DMS114 treated with DMSO at 0.1 percent for 48 hours (cell line): ENCODE measurements at regions not wholly inside any gene's neighbourhood (a gene's known extent, or its start where the extent isn't known, plus 50 kb on each side); places are given as distances from the start of the nearest gene placed in this dataset.

Experiments used
- DNase-seq: peaks from one replicate; lab custom pipeline; 2025; ENCODE audit not compliant: unreplicated experiment; lab: John Stamatoyannopoulos, UW

DNA sequence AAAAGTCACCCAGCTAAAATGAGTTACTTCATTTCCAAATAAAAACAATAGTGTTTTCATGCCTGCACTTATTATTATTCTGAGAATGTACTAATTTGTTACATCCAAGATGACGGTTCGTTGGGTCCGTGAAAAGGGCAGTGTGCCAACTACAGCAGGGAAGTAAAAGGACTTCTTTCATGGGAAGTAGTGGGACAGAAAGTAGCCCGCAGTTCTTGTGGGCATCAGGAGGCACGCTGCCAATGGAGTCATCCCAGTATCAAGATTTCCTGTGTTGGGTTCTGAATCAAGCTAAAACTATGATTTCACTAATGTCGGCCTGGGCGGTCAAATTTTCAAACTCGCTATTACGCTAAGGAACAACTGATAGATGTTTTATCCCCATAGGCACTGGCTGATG, 254.5 kb upstream of the SOX2 start:
- DNase-seq: no peak

DNA sequence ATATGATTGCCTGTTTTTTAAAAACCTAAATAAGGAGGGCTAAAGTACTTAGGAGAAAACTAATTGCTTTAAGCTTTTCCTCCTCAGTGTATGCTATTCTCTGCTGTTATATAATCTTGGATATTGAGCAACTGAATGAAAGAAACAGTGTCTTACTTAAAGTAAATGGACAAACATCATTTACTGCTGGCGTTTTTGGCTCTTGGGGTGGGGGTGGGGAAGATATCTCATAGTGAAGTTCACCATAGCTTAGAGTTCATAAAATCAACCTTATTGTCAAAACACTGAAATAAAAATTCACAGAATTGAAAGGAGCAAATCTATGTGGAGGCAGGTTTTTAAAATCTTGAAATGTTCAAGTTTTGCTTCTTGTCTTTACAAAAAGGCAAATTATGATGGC, 256.4 kb upstream of the SOX2 start:
- DNase-seq: no peak

DNA sequence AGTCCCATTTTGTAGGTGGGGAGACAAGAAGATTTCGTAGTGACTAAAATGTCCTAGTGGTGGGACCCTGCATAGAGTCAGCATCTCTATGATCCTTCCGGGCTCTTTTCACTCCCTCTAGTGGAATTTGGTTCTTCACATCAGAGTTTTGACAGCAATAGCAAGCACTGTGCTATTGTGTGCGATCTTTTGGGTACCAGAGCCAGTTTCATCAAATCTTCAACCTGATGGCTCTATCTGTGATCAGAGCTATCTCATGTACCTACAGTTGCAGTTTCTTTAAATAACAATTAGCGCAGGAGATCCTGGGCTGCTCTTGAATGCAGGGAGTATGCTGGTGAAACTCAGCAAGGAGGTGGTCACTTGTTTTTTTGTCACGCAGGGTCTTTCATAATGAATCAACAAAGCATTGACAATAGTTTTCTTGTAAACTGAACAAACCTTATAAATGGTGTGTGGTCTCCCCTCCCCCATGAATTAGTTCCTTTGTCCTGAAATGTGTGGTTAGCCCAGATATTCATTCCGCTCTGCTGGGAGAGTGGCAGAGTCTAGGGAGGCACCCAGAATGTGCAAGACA, 257.2 kb upstream of the SOX2 start:
- no peak for DNase-seq

DNA sequence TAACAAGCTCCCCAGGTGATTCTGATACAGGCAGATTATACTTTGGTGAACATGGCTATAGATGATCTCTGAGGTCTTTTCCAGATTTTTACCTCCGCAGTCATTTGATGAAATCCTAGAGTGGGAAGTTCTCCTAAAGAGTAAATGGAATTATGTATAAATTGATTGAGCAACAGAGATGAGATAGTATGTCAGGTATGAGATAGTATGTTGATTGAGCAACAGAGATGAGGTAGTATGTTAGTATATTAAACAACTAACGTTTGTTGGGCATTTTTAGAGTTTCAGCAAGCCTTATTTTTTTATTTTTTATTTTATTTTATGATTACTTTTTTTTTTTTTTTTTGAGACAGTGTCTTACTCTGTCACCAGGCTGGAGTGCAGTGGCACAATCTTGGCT, 265.0 kb upstream of the SOX2 start:
- no peak for DNase-seq

DNA sequence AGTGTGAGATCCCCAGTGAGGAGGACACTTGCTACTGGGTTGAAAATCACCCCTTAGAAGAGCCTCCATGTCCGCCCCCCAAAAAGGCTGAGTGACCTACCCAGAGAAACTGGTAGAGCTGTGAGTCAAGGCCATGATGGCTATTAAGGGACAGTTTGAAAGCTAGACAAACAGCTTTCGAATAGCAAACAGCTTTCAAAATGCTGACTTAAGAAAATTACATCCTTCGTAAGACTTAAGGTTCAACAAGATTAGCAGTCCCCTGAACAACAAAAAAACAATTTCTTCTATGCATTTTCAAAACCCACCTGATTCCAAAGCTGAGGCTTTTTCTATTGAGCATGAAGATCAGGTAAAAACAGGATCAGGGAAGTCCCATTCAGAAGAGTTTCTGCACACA, 269.7 kb upstream of the SOX2 start:
- DNase-seq: no peak

DNA sequence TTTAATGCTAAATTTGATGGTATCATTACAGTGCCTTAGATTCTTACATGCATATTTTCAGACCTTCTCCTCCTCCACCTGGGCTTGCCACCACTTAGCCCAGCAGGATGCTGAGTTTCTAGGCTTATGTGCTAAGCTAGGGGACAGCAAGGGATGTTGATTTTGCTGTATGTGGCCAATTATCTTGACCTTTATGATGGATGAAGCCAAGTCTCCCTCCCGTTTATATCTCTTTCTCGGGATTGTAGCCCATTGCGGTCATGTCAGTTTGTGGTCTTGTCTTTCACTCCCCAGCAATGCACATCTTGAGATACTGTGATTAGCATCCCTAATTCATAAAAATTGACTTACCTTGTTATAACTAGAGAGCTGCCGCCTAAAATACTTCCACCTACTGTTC, 278.7 kb upstream of the SOX2 start:
- no peak for DNase-seq

DNA sequence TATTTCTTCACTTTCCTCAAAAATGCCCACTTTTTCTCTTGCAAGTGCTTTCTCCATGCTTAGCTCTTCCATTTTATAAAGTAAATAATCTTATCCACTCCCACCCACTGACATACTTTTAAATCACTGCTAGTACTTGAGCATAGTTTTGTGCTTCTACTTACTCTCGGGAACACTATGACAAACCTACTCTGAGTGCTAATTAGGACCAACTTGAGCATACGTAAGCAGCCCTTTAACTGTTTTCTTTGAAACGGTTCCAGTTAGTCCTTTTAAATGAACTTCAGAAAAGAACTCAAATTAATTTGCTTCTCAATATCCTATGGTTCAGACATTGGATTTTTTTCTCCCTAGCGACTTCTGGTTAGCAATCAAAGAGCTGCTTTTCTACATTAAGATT, 280.0 kb upstream of the SOX2 start:
- DNase-seq: no peak

DNA sequence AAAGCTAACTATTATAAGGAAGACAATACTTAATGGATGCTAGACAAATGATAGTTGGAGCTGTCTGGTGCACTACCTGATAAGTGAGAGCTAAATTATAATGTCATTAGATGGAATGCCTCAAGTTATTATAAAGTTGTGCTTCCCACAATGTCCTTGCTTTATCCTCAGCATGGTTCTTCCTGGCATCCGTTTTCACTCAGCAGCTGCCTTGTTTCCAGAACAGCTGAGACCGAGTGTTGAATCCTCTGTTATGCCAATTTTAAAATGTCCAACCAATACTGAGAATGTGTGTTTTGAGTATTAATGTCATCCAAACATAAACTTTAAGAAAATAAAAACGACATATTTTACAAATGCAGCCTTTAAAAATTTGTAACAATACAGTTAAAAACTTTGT, 286.7 kb upstream of the SOX2 start:
- no peak for DNase-seq

DNA sequence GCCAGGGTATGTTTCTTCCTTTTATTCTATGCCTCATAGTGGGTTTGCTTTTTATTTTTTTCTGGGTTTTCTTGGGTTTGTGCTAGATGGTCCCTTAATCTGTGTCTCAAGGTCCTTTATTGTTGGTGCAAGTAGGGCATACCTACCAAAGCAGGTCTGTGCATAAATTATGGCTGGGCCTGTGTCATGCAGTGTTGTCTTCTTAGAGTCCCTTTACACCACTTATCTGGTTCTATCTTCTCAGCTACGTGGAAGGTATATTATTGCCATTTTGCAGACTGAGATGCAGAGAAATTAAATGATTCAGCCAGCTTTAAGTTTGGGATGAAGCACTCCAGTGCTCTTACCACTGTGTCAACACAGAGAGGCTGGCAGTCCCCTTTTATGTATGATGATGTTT, 293.5 kb upstream of the SOX2 start:
- no peak for DNase-seq

DNA sequence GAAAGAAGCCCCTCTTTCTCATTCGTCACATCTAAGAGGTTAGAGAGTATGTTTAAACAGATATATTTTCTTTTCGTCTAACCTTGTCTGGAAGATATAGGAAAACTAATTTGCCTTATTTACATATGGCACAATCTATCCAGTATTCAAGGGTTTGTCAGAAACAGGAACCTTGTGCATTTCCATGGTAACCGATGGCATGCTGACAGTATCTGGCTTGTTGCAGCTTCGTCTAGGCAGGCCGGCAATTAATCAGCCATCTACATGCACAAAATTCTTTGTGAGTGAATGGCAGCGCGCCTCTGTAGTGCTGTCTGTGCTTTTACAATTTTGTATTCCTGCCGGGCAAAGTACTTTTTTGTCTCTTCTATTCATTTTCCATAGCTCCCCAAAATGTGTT, 294.0 kb upstream of the SOX2 start:
- no peak for DNase-seq

DNA sequence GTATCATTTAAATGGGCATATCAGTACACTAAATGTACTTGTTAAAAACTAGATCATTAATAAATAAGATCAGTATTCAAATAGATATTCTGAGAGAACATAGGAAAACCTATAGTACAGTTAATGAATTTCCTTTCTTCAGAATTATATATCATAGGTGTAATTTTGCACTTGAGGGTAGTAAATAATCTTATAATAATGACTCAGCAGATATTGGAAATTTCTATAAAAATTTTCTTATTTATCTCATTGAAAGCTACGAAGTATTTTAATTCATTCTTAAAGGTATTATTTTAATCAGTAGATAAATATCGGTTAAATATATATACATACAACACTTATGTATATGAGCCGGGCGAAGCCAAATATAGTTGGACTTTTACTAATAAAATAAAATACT, 300.9 kb upstream of the SOX2 start:
- no peak for DNase-seq

DNA sequence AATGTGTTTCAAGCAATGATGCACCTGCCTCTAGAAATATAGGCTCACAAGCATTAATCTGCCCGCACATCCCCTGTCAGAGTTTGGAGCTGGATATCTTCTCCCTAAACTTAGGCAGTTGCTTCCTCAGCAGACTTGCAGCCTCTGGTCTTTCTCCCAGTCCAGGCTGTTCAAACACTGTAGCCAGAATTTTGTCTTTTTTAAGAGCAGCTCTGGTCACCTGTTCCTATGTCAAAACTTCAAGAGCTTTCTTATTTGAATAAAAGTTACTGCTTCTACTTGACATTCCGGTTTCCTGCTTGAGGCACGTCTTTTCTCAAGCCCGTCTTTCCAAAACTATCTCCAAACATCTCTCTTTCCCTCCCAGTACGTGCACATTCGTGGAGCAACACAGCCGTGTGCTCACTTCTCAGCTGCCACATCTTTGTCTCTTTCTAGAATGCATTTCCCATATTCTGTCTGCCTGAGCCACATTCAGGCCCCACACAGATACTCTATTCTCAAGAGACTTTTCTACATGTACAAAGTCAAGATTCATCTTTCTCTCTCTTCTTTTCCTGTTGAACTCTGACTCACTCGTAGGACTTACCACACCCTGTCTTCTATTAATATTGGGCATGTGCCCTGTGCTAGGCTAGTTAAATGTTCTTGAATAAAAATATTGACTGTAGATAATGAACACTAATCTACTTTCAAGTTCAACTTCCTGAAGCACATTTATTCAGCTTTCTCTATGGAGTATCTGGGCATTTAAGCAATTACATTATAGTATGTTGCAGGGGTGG, 307.7 kb upstream of the SOX2 start:
- no peak for DNase-seq

DNA sequence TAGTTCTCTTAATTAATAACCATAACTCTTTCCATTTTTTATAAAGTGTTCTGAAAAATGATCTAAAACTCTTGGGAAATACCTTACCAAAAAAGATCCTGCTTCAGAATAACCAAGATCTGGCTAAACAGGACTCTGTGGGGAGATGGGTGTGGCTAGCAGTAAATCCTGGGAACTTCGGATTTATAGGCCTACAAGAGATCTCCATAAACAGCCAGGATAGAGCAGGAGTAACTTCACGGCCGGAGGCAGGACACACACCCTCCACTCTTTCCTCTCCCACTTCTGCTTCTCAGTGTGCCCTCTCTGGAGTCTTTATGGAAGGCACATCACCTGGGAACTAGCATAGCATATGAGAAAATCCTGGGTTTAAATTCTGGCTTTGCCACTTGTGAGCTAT, 309.4 kb upstream of the SOX2 start:
- DNase-seq: no peak

DNA sequence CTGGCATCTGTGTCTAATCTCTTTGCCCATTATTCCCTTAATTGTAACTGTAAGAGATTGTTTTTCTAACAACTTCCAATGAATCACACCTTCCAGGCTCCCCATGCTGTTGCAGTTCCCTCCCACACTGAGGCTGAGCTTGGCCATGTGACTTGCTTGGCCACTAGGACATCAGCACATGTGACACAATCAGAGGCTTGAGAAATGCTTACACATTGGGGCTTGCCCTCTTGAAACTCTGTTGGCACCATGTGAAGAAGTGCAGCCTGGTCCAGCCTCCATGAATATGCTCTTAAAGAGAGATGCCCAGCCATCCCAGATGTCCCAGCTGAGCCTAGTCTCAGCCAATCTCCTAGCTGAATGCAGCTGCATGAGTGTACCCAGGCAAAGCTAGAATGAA, 326.8 kb upstream of the SOX2 start:
- DNase-seq: no peak

DNA sequence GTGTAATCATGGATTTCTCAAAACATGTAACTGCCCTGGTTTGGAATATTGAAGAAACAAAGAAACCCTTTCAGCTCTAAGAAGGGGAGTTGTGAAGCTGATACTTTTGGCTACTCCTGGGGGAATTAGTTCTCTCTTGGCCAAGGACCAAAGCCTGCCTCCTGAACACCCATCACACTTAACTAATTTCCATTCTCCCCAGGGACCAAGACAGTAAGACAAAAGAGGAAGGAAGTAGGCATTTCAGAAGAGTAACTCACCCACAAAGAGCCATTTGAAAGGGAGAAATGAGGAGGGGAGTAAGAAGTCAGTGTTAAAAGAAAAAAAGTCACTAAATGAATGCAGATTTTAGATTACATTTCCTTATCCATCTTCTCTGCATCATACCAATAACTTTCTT, 328.0 kb upstream of the SOX2 start:
- DNase-seq: no peak

DNA sequence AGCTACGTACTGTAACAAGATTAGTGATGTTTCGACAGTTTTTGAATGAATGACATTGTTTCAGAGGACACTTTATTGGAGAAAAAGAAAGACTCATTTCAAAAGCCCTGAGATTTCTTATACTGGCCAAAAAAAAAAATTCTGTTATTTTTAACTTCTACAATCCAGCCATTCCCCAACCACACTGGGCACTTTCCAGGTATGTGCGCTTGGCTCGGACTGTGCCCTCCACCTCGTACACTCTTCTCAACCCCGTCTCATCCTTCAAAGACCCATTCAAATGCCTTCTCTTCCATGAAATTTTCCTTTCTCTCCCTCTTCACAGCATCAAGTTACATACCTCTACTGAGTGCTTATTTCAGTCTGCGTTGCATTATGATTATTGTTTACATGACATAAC, 328.5 kb upstream of the SOX2 start:
- DNase-seq: no peak

DNA sequence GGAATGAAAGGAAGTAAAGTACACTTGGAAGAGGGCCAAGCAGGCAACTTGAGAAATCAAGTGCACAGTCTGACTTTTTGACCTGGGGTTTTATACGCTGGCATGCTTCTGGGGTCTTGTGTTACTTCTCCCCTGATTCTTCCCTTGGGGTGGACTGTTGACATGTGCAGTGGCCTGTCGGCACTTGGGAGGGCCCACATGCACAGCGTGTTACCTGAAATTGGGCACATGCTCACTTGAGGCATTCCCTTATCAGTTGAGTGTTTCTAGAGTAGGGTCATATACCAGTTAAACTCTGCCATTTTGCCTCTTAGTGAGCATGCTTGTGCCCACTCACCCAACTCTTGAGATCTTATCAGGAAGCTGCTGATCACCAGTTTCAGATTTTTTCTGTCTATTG, 329.1 kb upstream of the SOX2 start:
- DNase-seq: no peak

DNA sequence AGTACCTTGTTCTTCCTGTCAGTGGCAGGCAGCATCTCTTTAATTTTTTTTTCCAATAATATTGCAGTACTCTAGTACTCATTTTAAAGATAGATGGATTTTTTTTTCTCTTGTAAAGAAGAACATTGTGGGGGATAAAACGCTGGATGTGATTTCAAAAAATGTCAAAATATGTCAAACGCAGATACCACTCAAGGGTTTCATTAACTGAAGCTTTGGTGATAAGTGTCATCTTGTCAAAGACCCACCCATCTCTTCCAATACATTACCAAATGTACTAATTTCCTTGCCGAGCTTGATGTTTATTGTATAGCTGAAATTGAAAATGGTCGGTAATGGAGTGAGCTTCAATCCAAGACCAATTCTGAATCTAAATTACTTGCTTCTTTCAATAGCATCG, 332.4 kb upstream of the SOX2 start:
- no peak for DNase-seq

DNA sequence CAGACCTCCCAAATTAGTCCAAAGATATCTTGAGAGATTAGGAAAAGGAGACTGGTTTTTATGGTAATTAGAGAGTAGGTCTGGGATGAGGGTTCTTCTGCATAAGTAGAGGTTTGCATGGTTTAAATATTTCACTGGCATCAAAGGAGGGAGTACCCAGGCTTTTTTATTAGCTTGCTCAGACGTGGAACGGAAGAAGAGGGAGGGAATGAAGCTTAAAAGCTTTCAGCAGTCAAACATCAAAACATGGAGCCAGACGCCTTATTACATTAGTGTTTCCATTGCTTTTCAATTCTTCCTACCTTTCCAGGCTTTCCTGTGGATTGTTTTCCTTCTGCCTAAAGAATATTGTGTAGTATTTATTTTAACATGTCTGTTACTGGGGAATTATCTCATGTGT, 342.1 kb upstream of the SOX2 start:
- DNase-seq: no peak

DNA sequence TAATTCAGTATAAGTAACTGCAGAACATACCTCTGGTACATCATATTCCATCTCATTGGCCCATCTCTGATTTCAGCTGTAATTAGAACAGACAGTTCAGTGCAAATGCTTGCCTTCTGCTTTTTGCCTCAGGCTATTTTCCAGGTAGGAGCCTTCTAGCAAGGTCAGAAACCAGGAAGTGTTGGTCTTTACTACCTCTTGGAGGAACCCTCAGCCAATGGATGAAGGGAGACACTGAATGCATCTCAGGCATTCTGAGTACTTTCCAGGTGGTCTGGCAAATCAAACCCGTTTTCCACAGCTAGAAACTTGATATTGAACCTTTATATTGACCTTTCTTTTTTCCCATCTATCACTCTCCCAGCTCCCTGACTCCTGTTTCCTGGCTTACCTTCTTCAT, 348.5 kb upstream of the SOX2 start:
- DNase-seq: no peak

DNA sequence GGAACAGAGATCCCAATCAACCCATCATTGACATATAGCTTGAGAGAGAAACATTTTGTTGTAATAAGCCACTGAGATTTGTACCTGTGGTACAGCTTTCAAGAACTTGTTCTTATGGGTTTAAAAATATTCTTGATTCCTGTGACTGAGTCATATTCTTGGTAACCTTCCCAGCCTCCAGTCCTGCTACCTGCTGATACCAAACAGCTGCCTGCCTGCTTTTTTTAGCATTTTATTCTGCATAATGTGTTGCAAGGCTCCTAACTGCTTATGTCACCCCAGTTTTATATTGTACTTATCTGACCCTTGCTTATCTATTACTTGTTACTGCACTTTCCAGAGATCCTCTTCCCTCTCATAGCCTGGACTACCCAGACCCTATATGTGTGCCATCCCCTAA, 349.3 kb upstream of the SOX2 start:
- no peak for DNase-seq

DNA sequence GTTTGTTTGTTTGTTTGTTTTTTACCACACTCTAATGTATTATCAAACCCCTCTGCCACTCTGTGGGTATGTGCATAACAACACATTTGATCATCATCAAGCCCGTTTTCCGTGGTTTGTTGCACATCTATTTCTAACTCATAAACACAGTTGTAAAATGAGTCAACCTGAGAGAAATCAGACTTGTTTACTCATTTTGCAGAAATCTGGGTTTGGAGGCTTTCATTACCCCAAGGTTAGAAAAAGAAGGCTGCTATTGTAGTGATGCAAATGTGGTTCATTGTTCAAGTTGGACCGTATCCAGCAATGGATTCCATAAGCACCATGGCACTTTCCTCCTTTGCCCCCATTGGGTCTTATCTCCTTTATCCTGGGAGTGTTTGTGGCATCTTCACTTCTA, 353.2 kb upstream of the SOX2 start:
- no peak for DNase-seq

DNA sequence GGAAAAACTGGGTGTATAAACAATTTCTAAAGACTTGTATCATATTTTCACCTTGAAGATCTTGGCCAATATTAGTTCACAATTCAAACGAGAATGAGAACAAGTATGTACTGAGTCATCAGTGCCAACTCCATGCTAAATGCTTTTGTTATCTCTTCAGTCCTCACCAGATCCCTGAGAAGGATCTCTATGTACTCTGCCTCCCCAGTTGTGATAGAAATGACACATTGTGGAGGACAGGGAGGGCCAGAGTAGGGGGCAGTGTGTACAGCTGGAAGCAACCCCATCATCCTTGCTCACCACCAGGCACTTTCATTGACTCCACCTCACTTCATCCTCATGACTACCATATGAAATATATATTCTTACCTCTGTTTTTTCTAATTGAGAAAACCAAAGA, 353.7 kb upstream of the SOX2 start:
- no peak for DNase-seq
